ENCODE measurements at regions not wholly inside any gene's neighbourhood (a gene's known extent, or its start where the extent isn't known, plus 50 kb on each side); places are given as distances from the start of the nearest gene placed in this dataset.

GRCh38 chr7:106480616-106481031, 180.3 kb downstream of the CCDC71L start:
- TF ChIP-seq PRDM4 (tag by site-specific recombination; IDR thresholded peaks at IDR 0.05) (no peak), CTCF (tag by site-specific recombination; IDR thresholded peaks at IDR 0.05) (no peak), RBAK (tag by site-specific recombination; IDR thresholded peaks at IDR 0.05) (no peak), ZBTB1 (tag by site-specific recombination; IDR thresholded peaks at IDR 0.05) (no peak), ZNF366 (tag by site-specific recombination; conservative IDR thresholded peaks at IDR 0.05) (no peak), ZNF138 (tag by site-specific recombination; IDR thresholded peaks at IDR 0.05; ENCODE audit: borderline replicate concordance) (no peak), ZSCAN4 (tag by site-specific recombination; IDR thresholded peaks at IDR 0.05) (no peak), ZNF843 (tag by site-specific recombination; IDR thresholded peaks at IDR 0.05) (no peak), KLF1 (tag by site-specific recombination; IDR thresholded peaks at IDR 0.05) (no peak), ZNF37A (tag by site-specific recombination; IDR thresholded peaks at IDR 0.05) (no peak), REST (tag by site-specific recombination; IDR thresholded peaks at IDR 0.05) (no peak), PRDM2 (tag by site-specific recombination; IDR thresholded peaks at IDR 0.05; ENCODE audit: borderline replicate concordance) (no peak)
